ENCODE measurements at regions not wholly inside any gene's neighbourhood (a gene's known extent, or its start where the extent isn't known, plus 50 kb on each side); places are given as distances from the start of the nearest gene placed in this dataset.

DNA sequence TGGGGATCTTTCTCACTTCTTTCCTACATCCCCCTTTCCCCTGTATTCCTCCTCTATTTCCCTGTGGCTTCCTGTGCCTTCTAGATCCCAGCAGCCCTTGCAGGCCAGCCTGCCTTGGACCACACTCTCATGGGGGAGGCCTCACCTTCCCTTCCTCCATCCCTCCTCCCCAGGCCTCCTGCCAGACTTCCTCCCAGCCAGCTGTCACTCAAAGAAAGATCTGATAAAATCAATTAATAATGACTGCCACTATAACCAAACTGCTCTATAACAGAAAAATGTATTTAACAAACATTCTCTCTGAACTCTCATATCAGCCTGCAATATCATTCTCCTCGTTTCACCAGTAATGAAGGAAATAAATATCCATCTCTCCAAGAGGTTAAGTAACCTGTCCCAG is 144.9 kb upstream of the SIX2 start:
- no peak for TF ChIP-seq POLR2A (IDR thresholded peaks at IDR 0.05)
- TF ChIP-seq, protein P1, sequence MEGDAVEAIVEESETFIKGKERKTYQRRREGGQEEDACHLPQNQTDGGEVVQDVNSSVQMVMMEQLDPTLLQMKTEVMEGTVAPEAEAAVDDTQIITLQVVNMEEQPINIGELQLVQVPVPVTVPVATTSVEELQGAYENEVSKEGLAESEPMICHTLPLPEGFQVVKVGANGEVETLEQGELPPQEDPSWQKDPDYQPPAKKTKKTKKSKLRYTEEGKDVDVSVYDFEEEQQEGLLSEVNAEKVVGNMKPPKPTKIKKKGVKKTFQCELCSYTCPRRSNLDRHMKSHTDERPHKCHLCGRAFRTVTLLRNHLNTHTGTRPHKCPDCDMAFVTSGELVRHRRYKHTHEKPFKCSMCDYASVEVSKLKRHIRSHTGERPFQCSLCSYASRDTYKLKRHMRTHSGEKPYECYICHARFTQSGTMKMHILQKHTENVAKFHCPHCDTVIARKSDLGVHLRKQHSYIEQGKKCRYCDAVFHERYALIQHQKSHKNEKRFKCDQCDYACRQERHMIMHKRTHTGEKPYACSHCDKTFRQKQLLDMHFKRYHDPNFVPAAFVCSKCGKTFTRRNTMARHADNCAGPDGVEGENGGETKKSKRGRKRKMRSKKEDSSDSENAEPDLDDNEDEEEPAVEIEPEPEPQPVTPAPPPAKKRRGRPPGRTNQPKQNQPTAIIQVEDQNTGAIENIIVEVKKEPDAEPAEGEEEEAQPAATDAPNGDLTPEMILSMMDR (IDR thresholded peaks at IDR 0.05) = no peak
- no peaks in the 10 kb centered on the region for H3K4me1 ChIP-seq
- ATAC-seq (no peak), DNase-seq (no peak)
- H3K4me3 ChIP-seq = no peak overlapping the region
- WGBS, 2 donors = 57 to 62% methylated on average over 1 of the region's 1 CpG
- no peaks in the 10 kb centered on the region for H3K27me3 ChIP-seq
- H3K36me3 ChIP-seq (replicated peaks in 1 of 2; ENCODE audit: insufficient read depth in 1 of 2, low read depth in 2 of 2) = no peaks in the 10 kb centered on the region
- no peak overlapping the region for H3K27ac ChIP-seq
- intact Hi-C loops (cut with DNase I) = no loop called here
- peaks cover 0 to 12% (median 0%) of the 10 kb centered on the region in 3 donors for H3K9me3 ChIP-seq

DNA sequence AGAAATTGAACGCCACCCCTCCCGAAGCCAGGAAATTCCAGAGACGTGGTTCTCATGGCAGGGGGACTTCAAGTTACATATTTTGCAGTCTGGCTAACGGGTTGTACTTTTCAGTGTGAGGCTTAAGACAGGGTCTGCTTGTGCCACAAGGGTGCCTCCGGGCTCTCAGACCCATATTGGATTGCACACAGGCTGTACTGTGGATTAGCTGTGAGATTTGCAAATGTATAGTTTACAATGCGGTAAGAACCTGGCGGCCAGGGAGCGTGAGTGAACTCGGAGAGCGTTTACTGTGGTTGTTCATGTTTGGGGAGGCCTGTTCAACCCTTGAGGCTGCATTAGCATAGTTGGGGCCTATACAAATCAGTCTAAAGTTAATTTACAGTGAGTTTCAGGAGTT is 143.9 kb upstream of the SIX2 start:
- ATAC-seq (no peak), DNase-seq (no peak)
- intact Hi-C loops (cut with DNase I) = no loop called here

DNA sequence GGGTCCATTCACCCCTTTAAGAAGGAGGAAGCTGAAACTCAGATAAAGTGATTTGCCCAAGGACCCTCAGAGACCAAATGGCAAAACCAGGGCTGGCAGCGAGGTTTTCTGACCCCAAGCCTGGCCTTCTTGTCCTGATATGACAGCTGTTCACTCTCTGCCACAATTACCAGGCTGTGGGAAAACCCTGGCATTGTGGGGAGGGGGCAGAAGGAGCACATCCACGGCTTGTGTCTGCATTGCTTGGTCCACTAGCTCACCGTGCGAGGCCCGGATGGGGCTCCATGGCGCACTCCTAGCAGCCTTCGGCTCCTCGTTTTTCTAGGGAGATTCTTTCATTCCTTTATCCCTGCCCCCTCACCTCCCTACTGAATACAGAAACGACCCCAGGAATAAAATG is 143.4 kb upstream of the SIX2 start:
- DNase-seq = no peak
- 78 to 79% methylated on average over 9 of the region's 9 CpGs for WGBS, 2 donors
- ATAC-seq = no peak

More for the DNA sequence above, 143.9 kb upstream of the SIX2 start:
- H3K4me1 ChIP-seq = no peaks in the 10 kb centered on the region
- TF ChIP-seq, protein P1 (IDR thresholded peaks at IDR 0.05) = no peak
- TF ChIP-seq POLR2A (IDR thresholded peaks at IDR 0.05) = no peak
- H3K36me3 ChIP-seq (replicated peaks in 1 of 2; ENCODE audit: insufficient read depth in 1 of 2, low read depth in 2 of 2) = no peaks in the 10 kb centered on the region
- H3K27ac ChIP-seq = no peak overlapping the region
- H3K4me3 ChIP-seq = no peak overlapping the region
- no peaks in the 10 kb centered on the region for H3K27me3 ChIP-seq
- H3K9me3 ChIP-seq = peaks cover 0 to 12% (median 0%) of the 10 kb centered on the region in 3 donors
- WGBS, 2 donors = 93 to 94% methylated on average over 10 of the region's 10 CpGs

DNA sequence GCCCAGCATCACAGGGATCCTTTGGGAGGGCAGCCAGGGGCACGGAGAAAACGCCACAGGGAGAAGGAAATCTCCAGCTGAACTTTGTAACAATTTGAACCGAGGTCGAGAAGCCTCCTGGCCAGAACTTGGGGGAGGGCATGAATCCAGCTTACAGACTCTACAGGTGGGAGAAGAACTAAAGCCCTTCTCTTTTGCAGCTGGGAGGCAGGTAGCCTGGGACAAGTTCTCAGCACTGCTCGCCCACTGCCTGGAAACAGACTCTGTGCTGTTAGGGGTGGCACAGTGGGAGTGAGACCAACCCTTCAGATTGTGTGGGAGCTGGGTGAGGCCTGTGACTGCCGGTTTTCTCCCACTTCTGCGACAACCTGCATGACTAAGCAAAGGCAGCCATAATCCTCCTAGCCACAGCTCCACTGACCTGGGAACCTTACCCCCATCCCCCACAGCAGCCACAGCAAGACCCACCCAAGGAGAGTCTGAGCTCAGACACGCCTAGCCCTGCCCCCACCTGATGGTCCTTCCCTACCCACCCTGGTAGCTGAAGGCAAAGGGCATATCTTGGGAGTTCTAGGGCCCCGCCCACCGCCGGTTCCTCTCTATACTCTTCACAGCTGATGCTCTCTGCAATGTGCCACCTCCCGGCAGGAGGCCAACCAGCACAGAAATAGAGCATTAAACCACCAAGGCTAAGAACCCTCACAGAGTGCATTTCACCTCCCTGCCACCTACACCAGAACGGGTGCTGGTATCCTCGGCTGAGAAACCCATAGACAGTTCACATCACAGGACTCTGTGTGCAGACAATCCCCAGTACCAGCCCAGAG is 136.0 kb upstream of the SIX2 start:
- Histone ChIP-seq H3K27me3 (no peaks in the 10 kb centered on the region), H3K9me3 (peaks cover 0 to 2% (median 0%) of the 10 kb centered on the region in 3 donors), H3K4me3 (no peak overlapping the region), H3K4me1 (no peaks in the 10 kb centered on the region), H3K27ac (no peak overlapping the region), H3K36me3 (replicated peaks in 1 of 2; ENCODE audit: insufficient read depth in 1 of 2, low read depth in 2 of 2) (no peaks in the 10 kb centered on the region)
- intact Hi-C loops (cut with DNase I) = no loop called here
- TF ChIP-seq, protein P1 (IDR thresholded peaks at IDR 0.05) = no peak
- no peak for TF ChIP-seq POLR2A (IDR thresholded peaks at IDR 0.05)
- no peak for ATAC-seq
- no peak for DNase-seq
- 72 to 74% methylated on average over 13 to 14 of the region's 14 CpGs for WGBS, 2 donors

More for the DNA sequence above, 143.4 kb upstream of the SIX2 start:
- H3K4me3 ChIP-seq = no peak overlapping the region
- H3K27me3 ChIP-seq = no peaks in the 10 kb centered on the region
- peaks cover 0 to 12% (median 0%) of the 10 kb centered on the region in 3 donors for H3K9me3 ChIP-seq
- no peak overlapping the region for H3K27ac ChIP-seq
- no peaks in the 10 kb centered on the region for H3K36me3 ChIP-seq (replicated peaks in 1 of 2; ENCODE audit: insufficient read depth in 1 of 2, low read depth in 2 of 2)
- no peaks in the 10 kb centered on the region for H3K4me1 ChIP-seq
- intact Hi-C loops (cut with DNase I) = no loop called here
- TF ChIP-seq POLR2A (IDR thresholded peaks at IDR 0.05) = no peak
- TF ChIP-seq, protein P1 (IDR thresholded peaks at IDR 0.05) = no peak

Data from body of pancreas (tissue), 4 donors.